Esophagus muscularis mucosa (tissue), 4 donors: ENCODE measurements at regions not wholly inside any gene's neighbourhood (a gene's known extent, or its start where the extent isn't known, plus 50 kb on each side); places are given as distances from the start of the nearest gene placed in this dataset.

ENCODE experiments used
- DNase-seq: peaks from one replicate; pipeline ENCODE4 v3.0.0-alpha.2; 2017; ENCODE audit errors: extremely low spot score
- H3K27ac ChIP-seq, 4 donors: fragments of 200-600 bp; sonication (generic); replicated peaks in 1 of 4; 1 replicate in 3 of 4; 2 replicates in 1 of 4; pipeline ENCODE4 v1.5.1; 2016 to 2019; ENCODE audit warnings: mild to moderate bottlenecking in 1 of 4
- H3K27me3 ChIP-seq, 4 donors: fragments of 200-600 bp; sonication (generic); one replicate each; pipeline versions ENCODE4 v1.5.1 to v1.6.0; 2016 to 2019
- H3K36me3 ChIP-seq, 4 donors: fragments of 200-600 bp; sonication (generic); one replicate each; pipeline ENCODE4 v1.5.1; 2016 to 2019
- H3K4me1 ChIP-seq, 4 donors: fragments of 200-600 bp; sonication (generic); one replicate each; pipeline ENCODE4 v1.5.1; 2016 to 2019
- H3K4me3 ChIP-seq, 4 donors: fragments of 200-600 bp; sonication (generic); 1 replicate in 2 of 4; 2 replicates in 2 of 4; pipeline ENCODE4 v1.5.1; 2016 to 2019; ENCODE audit warnings: mild to moderate bottlenecking in 4 of 4, moderate library complexity in 1 of 4
- H3K9me3 ChIP-seq, 4 donors: fragments of 200-600 bp; sonication (generic); 1 replicate in 3 of 4; 2 replicates in 1 of 4; pipeline ENCODE4 v1.5.1; 2016 to 2019
- CTCF ChIP-seq, 3 experiments: fragments of 200-600 bp in 2 of 3; fragments of 450-650 bp in 1 of 3; sonication (generic) in 2 of 3; IDR thresholded peaks; one replicate each; pipeline ENCODE4 v1.5.1; 2017 to 2019; ENCODE audit warnings: antibody characterized with exemption in 3 of 3, mild to moderate bottlenecking in 2 of 3, moderate library complexity in 1 of 3
- EP300 ChIP-seq: sonication (generic); formaldehyde crosslinking; IDR thresholded peaks from one replicate; pipeline ENCODE4 v1.6.1; 2017; ENCODE audit warnings: antibody characterized with exemption
- POLR2A ChIP-seq: fragments of 450-650 bp; IDR thresholded peaks from one replicate; pipeline ENCODE4 v1.6.1; 2017; ENCODE audit warnings: antibody characterized with exemption, moderate library complexity, mild to moderate bottlenecking, low read depth
- POLR2AphosphoS5 ChIP-seq, 2 donors: sonication (generic); formaldehyde crosslinking; IDR thresholded peaks; one replicate each; pipeline ENCODE4 v1.6.1; 2017; ENCODE audit warnings: antibody characterized with exemption in 2 of 2
- WGBS: methylation state at CpG from one replicate; pipeline ENCODE4 v1.1.5; 2018; 5-methylcytosine and 5-hydroxymethylcytosine counted together
- intact Hi-C: fragments of 100-400 bp; cut with DNase I; formaldehyde crosslinking; loops from one replicate; pipeline ENCODE4 v1.15.1; 2023

GRCh38 chr4:18197467-18197866, 175.9 kb upstream of the LCORL start:
- 69% methylated on average over 5 of the region's 5 CpGs for WGBS
- Histone ChIP-seq H3K27ac (no peak overlapping the region), H3K4me3 (no peak overlapping the region), H3K27me3 (no peaks in the 10 kb centered on the region), H3K9me3 (no peaks in the 10 kb centered on the region), H3K4me1 (no peaks in the 10 kb centered on the region), H3K36me3 (no peaks in the 10 kb centered on the region)
- intact Hi-C loops, result no loop called here
- no peak for DNase-seq
- no peak for TF ChIP-seq POLR2A
- no peak for TF ChIP-seq POLR2AphosphoS5 (IDR thresholded peaks at IDR 0.05)
- TF ChIP-seq EP300, result no peak
- no peak for TF ChIP-seq CTCF (IDR thresholded peaks at IDR 0.05)

GRCh38 chr4:18194278-18194677, 172.7 kb upstream of the LCORL start:
- TF ChIP-seq CTCF (IDR thresholded peaks at IDR 0.05) (no peak), EP300 (no peak), POLR2A (no peak), POLR2AphosphoS5 (IDR thresholded peaks at IDR 0.05) (no peak)
- no peak for DNase-seq
- 49% methylated on average over 6 of the region's 6 CpGs for WGBS
- no peak overlapping the region for H3K27ac ChIP-seq
- intact Hi-C loops, result no loop called here
- H3K36me3 ChIP-seq, result no peaks in the 10 kb centered on the region
- no peaks in the 10 kb centered on the region for H3K4me1 ChIP-seq
- no peaks in the 10 kb centered on the region for H3K27me3 ChIP-seq
- no peaks in the 10 kb centered on the region for H3K9me3 ChIP-seq
- no peak overlapping the region for H3K4me3 ChIP-seq

- Histone ChIP-seq H3K27me3 (no peaks in the 10 kb centered on the region), H3K4me3 (no peak overlapping the region), H3K4me1 (no peaks in the 10 kb centered on the region), H3K27ac (no peak overlapping the region), H3K36me3 (no peaks in the 10 kb centered on the region), H3K9me3 (no peaks in the 10 kb centered on the region)
- TF ChIP-seq POLR2A, result no peak
- TF ChIP-seq CTCF (IDR thresholded peaks at IDR 0.05), result no peak
- no peak for TF ChIP-seq EP300
- no peak for TF ChIP-seq POLR2AphosphoS5 (IDR thresholded peaks at IDR 0.05)
- intact Hi-C loops, result no loop called here
- DNase-seq, result no peak
- 65% methylated on average over 3 of the region's 3 CpGs for WGBS
These were observed 171.3 kb upstream of the LCORL start for GRCh38 chr4:18192901-18193300.

GRCh38 chr4:18185491-18185890, 163.9 kb upstream of the LCORL start:
- 100% methylated on average over 2 of the region's 2 CpGs for WGBS
- TF ChIP-seq POLR2A (no peak), POLR2AphosphoS5 (IDR thresholded peaks at IDR 0.05) (no peak), CTCF (IDR thresholded peaks at IDR 0.05) (no peak), EP300 (no peak)
- no peak overlapping the region for H3K27ac ChIP-seq
- no peak for DNase-seq
- H3K4me1 ChIP-seq, result no peaks in the 10 kb centered on the region
- H3K27me3 ChIP-seq, result no peaks in the 10 kb centered on the region
- intact Hi-C loops, result no loop called here
- no peak overlapping the region for H3K4me3 ChIP-seq
- no peaks in the 10 kb centered on the region for H3K36me3 ChIP-seq
- H3K9me3 ChIP-seq, result no peaks in the 10 kb centered on the region

GRCh38 chr4:18180892-18181291, 159.3 kb upstream of the LCORL start:
- intact Hi-C loops, result no loop called here
- no peak for DNase-seq

More at GRCh38 chr4:18180892-18181291, 159.3 kb upstream of the LCORL start:
- no peak overlapping the region for H3K4me3 ChIP-seq
- no peak for TF ChIP-seq POLR2A
- TF ChIP-seq CTCF (IDR thresholded peaks at IDR 0.05), result no peak
- TF ChIP-seq POLR2AphosphoS5 (IDR thresholded peaks at IDR 0.05), result no peak
- TF ChIP-seq EP300, result no peak
- H3K4me1 ChIP-seq, result no peaks in the 10 kb centered on the region
- H3K9me3 ChIP-seq, result no peaks in the 10 kb centered on the region
- no peak overlapping the region for H3K27ac ChIP-seq
- H3K36me3 ChIP-seq, result no peaks in the 10 kb centered on the region
- H3K27me3 ChIP-seq, result no peaks in the 10 kb centered on the region
